Keratinocyte (primary cell): ENCODE measurements at regions not wholly inside any gene's neighbourhood (a gene's known extent, or its start where the extent isn't known, plus 50 kb on each side); places are given as distances from the start of the nearest gene placed in this dataset.

ENCODE experiments used
- DNase-seq: peaks from one replicate; pipeline ENCODE4 v3.0.0-alpha.2; 2011; ENCODE audit warnings: low read depth, missing footprints, low spot score
- FAIRE-seq: peaks from 2 replicates; lab custom pipeline; 2011; peaks lifted over from hg19 to GRCh38; lab: Jason Lieb, UNC
- H2AFZ ChIP-seq: 2 replicates; pipeline ENCODE4 v1.6.0; 2012; ENCODE audit warnings: low read length, control low read depth, inconsistent platforms; ENCODE audit not compliant: control insufficient read depth
- H3K27ac ChIP-seq: 2 replicates; pipeline ENCODE4 v1.5.1; 2011; ENCODE audit warnings: low read length; ENCODE audit not compliant: control insufficient read depth, insufficient read depth
- H3K27me3 ChIP-seq: 3 replicates; pipeline ENCODE4 v1.6.0; 2011; ENCODE audit warnings: low read length; ENCODE audit not compliant: control insufficient read depth, insufficient read depth; ENCODE audit errors: extremely low read depth
- H3K36me3 ChIP-seq, 2 experiments: 2 replicates in 1 of 2; 3 replicates in 1 of 2; pipeline ENCODE4 v1.5.1; 2011; ENCODE audit warnings: low read length in 2 of 2, mild to moderate bottlenecking in 1 of 2; ENCODE audit not compliant: control insufficient read depth in 2 of 2, insufficient read depth in 2 of 2; ENCODE audit errors: extremely low read depth in 1 of 2
- H3K4me1 ChIP-seq: 3 replicates; pipeline ENCODE4 v1.5.1; 2011; ENCODE audit warnings: low read length; ENCODE audit not compliant: control insufficient read depth, insufficient read depth; ENCODE audit errors: extremely low read depth
- H3K4me2 ChIP-seq: 3 replicates; pipeline ENCODE4 v1.6.0; 2011; ENCODE audit warnings: low read depth, low read length; ENCODE audit not compliant: control insufficient read depth, insufficient read depth; ENCODE audit errors: extremely low read depth
- H3K4me3 ChIP-seq, 3 experiments: fragments of 200-600 bp in 1 of 3; sonication (generic) in 1 of 3; 2 replicates in 2 of 3; 3 replicates in 1 of 3; pipeline ENCODE4 v1.5.1; 2011 to 2016; ENCODE audit warnings: low read length in 3 of 3, mild to moderate bottlenecking in 3 of 3, control low read depth in 2 of 3, inconsistent platforms in 1 of 3, low read depth in 1 of 3, mixed read lengths in 1 of 3, mixed run types in 1 of 3, moderate library complexity in 1 of 3; ENCODE audit not compliant: control insufficient read depth in 2 of 3, insufficient read depth in 2 of 3; ENCODE audit errors: extremely low read depth in 1 of 3
- H3K79me2 ChIP-seq: 2 replicates; pipeline ENCODE4 v1.6.0; 2012; ENCODE audit warnings: low read length; ENCODE audit not compliant: control insufficient read depth, insufficient read depth
- H3K9ac ChIP-seq: 3 replicates; pipeline ENCODE4 v1.6.0; 2011; ENCODE audit warnings: low read length; ENCODE audit not compliant: control insufficient read depth, insufficient read depth; ENCODE audit errors: extremely low read depth
- H3K9me1 ChIP-seq: 3 replicates; pipeline ENCODE4 v1.6.0; 2011; ENCODE audit warnings: low read length; ENCODE audit not compliant: control insufficient read depth, insufficient read depth; ENCODE audit errors: extremely low read depth
- H3K9me3 ChIP-seq: 2 replicates; pipeline ENCODE4 v1.5.1; 2012; ENCODE audit warnings: low read depth, low read length; ENCODE audit not compliant: control insufficient read depth
- H4K20me1 ChIP-seq: 3 replicates; pipeline ENCODE4 v1.6.0; 2011; ENCODE audit warnings: low read length; ENCODE audit not compliant: control insufficient read depth, insufficient read depth; ENCODE audit errors: extremely low read depth
- EZH2 ChIP-seq: IDR thresholded peaks from one replicate; pipeline ENCODE4 v1.6.1; 2012; ENCODE audit warnings: inconsistent platforms, mild to moderate bottlenecking, low read length, moderate library complexity
- dilution Hi-C: fragments of 300-500 bp; cut with MboI; formaldehyde crosslinking; loops from one replicate; pipeline ENCODE4 v1.7.0; 2020; ENCODE audit warnings: low sequenced_read_pairs; ENCODE audit not compliant: extremely low pct_ligation_motif_present
- TF ChIP-seq, protein P1 (sequence below), 3 experiments: IDR thresholded peaks in 1 of 3; conservative IDR thresholded peaks in 1 of 3; optimal IDR thresholded peaks in 1 of 3; 2 replicates in 2 of 3; 3 replicates in 1 of 3; pipeline versions ENCODE3 to v1.5.1; 2011; ENCODE audit warnings: low read length in 3 of 3, mild to moderate bottlenecking in 3 of 3, moderate library complexity in 2 of 3, control low read depth in 1 of 3, inconsistent platforms in 1 of 3; ENCODE audit not compliant: insufficient read depth in 2 of 3; ENCODE audit errors: extremely low read depth in 1 of 3

DNA sequence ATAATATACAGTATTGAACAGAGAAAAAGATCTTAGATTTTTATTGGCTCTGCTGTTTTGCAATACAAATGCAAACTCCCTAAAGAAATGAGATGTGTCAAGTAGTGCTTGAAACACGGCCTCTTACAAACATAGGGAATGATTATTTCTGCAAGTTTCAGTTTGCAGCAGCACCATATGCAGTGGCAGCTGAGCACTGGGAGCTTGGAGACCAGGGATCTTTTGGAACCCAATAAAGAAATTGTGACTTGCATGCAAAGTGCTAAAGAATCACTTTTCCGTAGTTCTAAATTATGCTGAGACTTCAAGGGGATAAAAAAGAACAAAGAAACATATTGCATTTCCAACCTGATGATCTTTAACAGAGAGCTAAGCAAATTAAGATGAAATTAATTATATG is 674.6 kb upstream of the ZNF608 start:
- Histone ChIP-seq H2AFZ (no peak overlapping the region), H3K27me3 (no peaks in the 10 kb centered on the region), H4K20me1 (no peaks in the 10 kb centered on the region), H3K27ac (no peak overlapping the region), H3K79me2 (no peaks in the 10 kb centered on the region), H3K4me3 (no peak overlapping the region), H3K4me1 (no peaks in the 10 kb centered on the region), H3K4me2 (no peak overlapping the region), H3K9me3 (no peaks in the 10 kb centered on the region), H3K9ac (no peak overlapping the region), H3K9me1 (no peaks in the 10 kb centered on the region), H3K36me3 (no peaks in the 10 kb centered on the region)
- TF ChIP-seq, protein P1, sequence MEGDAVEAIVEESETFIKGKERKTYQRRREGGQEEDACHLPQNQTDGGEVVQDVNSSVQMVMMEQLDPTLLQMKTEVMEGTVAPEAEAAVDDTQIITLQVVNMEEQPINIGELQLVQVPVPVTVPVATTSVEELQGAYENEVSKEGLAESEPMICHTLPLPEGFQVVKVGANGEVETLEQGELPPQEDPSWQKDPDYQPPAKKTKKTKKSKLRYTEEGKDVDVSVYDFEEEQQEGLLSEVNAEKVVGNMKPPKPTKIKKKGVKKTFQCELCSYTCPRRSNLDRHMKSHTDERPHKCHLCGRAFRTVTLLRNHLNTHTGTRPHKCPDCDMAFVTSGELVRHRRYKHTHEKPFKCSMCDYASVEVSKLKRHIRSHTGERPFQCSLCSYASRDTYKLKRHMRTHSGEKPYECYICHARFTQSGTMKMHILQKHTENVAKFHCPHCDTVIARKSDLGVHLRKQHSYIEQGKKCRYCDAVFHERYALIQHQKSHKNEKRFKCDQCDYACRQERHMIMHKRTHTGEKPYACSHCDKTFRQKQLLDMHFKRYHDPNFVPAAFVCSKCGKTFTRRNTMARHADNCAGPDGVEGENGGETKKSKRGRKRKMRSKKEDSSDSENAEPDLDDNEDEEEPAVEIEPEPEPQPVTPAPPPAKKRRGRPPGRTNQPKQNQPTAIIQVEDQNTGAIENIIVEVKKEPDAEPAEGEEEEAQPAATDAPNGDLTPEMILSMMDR (optimal IDR thresholded peaks at IDR 0.05 in 1 of 3, IDR thresholded peaks at IDR 0.05 in 1 of 3, conservative IDR thresholded peaks at IDR 0.05 in 1 of 3; ENCODE audit: extremely low read depth in 1 of 3, insufficient read depth in 2 of 3, low read length in 3 of 3): no peak
- no peak for TF ChIP-seq EZH2
- no peak for FAIRE-seq
- DNase-seq: no peak
- dilution Hi-C loops: no loop called here

DNA sequence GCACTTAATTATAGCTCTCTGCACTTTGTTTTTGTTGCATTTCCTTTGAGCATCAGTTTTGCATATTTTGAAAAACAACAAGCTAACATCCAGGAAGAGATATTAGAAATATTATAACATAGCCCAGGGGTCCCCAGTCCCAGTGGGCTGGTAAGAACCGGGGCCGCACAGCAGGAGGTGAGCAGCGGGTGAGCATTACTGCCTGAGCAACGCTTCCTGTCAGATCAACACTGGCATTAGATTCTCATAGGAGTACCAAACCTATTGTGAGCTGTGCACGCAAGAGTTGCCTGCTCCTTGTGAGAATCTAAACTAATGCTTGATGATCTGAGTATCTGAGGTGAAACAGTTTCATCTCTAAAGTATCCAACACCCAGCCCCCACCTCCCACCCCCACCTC is 675.9 kb upstream of the ZNF608 start:
- Histone ChIP-seq H3K27me3 (no peaks in the 10 kb centered on the region), H3K79me2 (no peaks in the 10 kb centered on the region), H3K4me2 (no peak overlapping the region), H3K9me3 (no peaks in the 10 kb centered on the region), H3K27ac (no peak overlapping the region), H3K9me1 (no peaks in the 10 kb centered on the region), H3K4me1 (no peaks in the 10 kb centered on the region), H3K4me3 (no peak overlapping the region), H3K36me3 (no peaks in the 10 kb centered on the region), H3K9ac (no peak overlapping the region), H2AFZ (no peak overlapping the region), H4K20me1 (no peaks in the 10 kb centered on the region)
- DNase-seq (no peak), FAIRE-seq (no peak)
- dilution Hi-C loops: no loop called here
- TF ChIP-seq EZH2: no peak
- TF ChIP-seq, protein P1 (optimal IDR thresholded peaks at IDR 0.05 in 1 of 3, IDR thresholded peaks at IDR 0.05 in 1 of 3, conservative IDR thresholded peaks at IDR 0.05 in 1 of 3; ENCODE audit: extremely low read depth in 1 of 3, insufficient read depth in 2 of 3, low read length in 3 of 3): no peak
